GM21367 (cell line): ENCODE measurements at regions not wholly inside any gene's neighbourhood (a gene's known extent, or its start where the extent isn't known, plus 50 kb on each side); places are given as distances from the start of the nearest gene placed in this dataset.
"Not testable (repeated sequence)": the region's sequence is repeated elsewhere in the genome, so short reads cannot be mapped to it uniquely, and the experiment has no call there.

ENCODE experiments used
- ATAC-seq: cut with Tn5 transposase; IDR thresholded peaks from one replicate; pipeline ENCODE4 v1.9.1; 2021; ENCODE audit not compliant: unreplicated experiment

GRCh38 chr3:107465064-107465631, 57.6 kb upstream of the BBX start:
- no peak for ATAC-seq

GRCh38 chr3:107468782-107469181, 54.0 kb upstream of the BBX start:
- no peak for ATAC-seq

GRCh38 chr3:107470496-107470895, 52.3 kb upstream of the BBX start:
- ATAC-seq = not testable (repeated sequence)
